ENCODE measurements at regions not wholly inside any gene's neighbourhood (a gene's known extent, or its start where the extent isn't known, plus 50 kb on each side); places are given as distances from the start of the nearest gene placed in this dataset.

GRCh38 chr16:86708431-86708830 lies 130.1 kb downstream of the FOXL1 start:
- TF ChIP-seq, protein P1, sequence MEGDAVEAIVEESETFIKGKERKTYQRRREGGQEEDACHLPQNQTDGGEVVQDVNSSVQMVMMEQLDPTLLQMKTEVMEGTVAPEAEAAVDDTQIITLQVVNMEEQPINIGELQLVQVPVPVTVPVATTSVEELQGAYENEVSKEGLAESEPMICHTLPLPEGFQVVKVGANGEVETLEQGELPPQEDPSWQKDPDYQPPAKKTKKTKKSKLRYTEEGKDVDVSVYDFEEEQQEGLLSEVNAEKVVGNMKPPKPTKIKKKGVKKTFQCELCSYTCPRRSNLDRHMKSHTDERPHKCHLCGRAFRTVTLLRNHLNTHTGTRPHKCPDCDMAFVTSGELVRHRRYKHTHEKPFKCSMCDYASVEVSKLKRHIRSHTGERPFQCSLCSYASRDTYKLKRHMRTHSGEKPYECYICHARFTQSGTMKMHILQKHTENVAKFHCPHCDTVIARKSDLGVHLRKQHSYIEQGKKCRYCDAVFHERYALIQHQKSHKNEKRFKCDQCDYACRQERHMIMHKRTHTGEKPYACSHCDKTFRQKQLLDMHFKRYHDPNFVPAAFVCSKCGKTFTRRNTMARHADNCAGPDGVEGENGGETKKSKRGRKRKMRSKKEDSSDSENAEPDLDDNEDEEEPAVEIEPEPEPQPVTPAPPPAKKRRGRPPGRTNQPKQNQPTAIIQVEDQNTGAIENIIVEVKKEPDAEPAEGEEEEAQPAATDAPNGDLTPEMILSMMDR (IDR thresholded peaks at IDR 0.05; ENCODE audit: poor library complexity) = no peak
- TF ChIP-seq EZH2 (IDR thresholded peaks at IDR 0.05; ENCODE audit: borderline replicate concordance) = no peak

Measured in hepatocyte (in vitro differentiated cells).